Body of pancreas (tissue), 4 donors: ENCODE measurements at regions not wholly inside any gene's neighbourhood (a gene's known extent, or its start where the extent isn't known, plus 50 kb on each side); places are given as distances from the start of the nearest gene placed in this dataset.

ENCODE experiments used
- CTCF ChIP-seq, 7 experiments: fragments of 450-650 bp in 4 of 7; fragments of 200-600 bp in 3 of 7; sonication (generic) in 3 of 7; IDR thresholded peaks; one replicate each; pipeline ENCODE4 v1.5.1; 2016 to 2019; ENCODE audit warnings: antibody characterized with exemption in 7 of 7
- POLR2A ChIP-seq, 3 donors: fragments of 450-650 bp; IDR thresholded peaks; one replicate each; pipeline ENCODE4 v1.6.1; 2016; ENCODE audit warnings: antibody characterized with exemption in 3 of 3, mild to moderate bottlenecking in 2 of 3

- TF ChIP-seq CTCF (IDR thresholded peaks at IDR 0.05) (no peak), POLR2A (IDR thresholded peaks at IDR 0.05) (no peak)
These were observed 113.9 kb upstream of the MGMT start for GRCh38 chr10:129353101-129353500.
